SK-N-SH (cell line): ENCODE measurements at regions not wholly inside any gene's neighbourhood (a gene's known extent, or its start where the extent isn't known, plus 50 kb on each side); places are given as distances from the start of the nearest gene placed in this dataset.

Experiments used
- CTCF ChIA-PET: fragments of 300-600, 350-600 bp; formaldehyde crosslinking; extraction: SDS; loops from one replicate; lab custom pipeline; 2021; lab: Yijun Ruan, JAX
- POLR2A ChIA-PET: fragments of 350-600 bp; sonication (Branson Sonifier 250); formaldehyde crosslinking; extraction: SDS; loops from one replicate; lab custom pipeline; 2020; ENCODE audit warnings: antibody characterized with exemption, inconsistent platforms; lab: Yijun Ruan, JAX
- DNase-seq: peaks from one replicate; pipeline ENCODE4 v3.0.0; 2012
- H2AFZ ChIP-seq: fragments of 200-600 bp; sonication (generic); 2 replicates; pipeline ENCODE4 v1.8.1; 2016; ENCODE audit warnings: antibody characterized with exemption, mild to moderate bottlenecking, low read depth
- H3F3A ChIP-seq: fragments of 200-600 bp; sonication (generic); replicated peaks from 2 replicates; pipeline ENCODE3; 2016; ENCODE audit warnings: antibody characterized with exemption, mild to moderate bottlenecking; ENCODE audit not compliant: insufficient read depth
- H3K27ac ChIP-seq, 2 experiments: fragments of 200-500 bp in 1 of 2; fragments of 200-600 bp in 1 of 2; sonication (Bioruptor generic) in 1 of 2; sonication (generic), shearing (Covaris generic) in 1 of 2; 2 replicates each; pipeline versions ENCODE4 v1.5.1 to v1.6.1; 2014 to 2016; ENCODE audit warnings: low read depth in 2 of 2, inconsistent platforms in 1 of 2, low read length in 1 of 2, mild to moderate bottlenecking in 1 of 2, mixed read lengths in 1 of 2
- H3K27me3 ChIP-seq: fragments of 200-600 bp; sonication (generic), shearing (Covaris generic); 2 replicates; pipeline ENCODE4 v1.6.1; 2016; ENCODE audit warnings: mixed run types; ENCODE audit not compliant: insufficient read depth
- H3K36me3 ChIP-seq, 2 experiments: fragments of 200-500 bp in 1 of 2; fragments of 200-600 bp in 1 of 2; sonication (Bioruptor generic) in 1 of 2; sonication (generic) in 1 of 2; replicated peaks in 1 of 2; 2 replicates each; pipeline versions ENCODE3 to v1.5.1; 2014 to 2016; ENCODE audit warnings: low read length in 1 of 2, mild to moderate bottlenecking in 1 of 2; ENCODE audit not compliant: insufficient read depth in 2 of 2, control insufficient read depth in 1 of 2
- H3K4me1 ChIP-seq, 2 experiments: fragments of 200-500 bp in 1 of 2; fragments of 200-600 bp in 1 of 2; sonication (Bioruptor generic) in 1 of 2; sonication (generic), shearing (Covaris generic) in 1 of 2; 2 replicates each; pipeline versions ENCODE4 v1.5.1 to v1.6.1; 2014 to 2016; ENCODE audit warnings: low read depth in 1 of 2, low read length in 1 of 2, mixed run types in 1 of 2; ENCODE audit not compliant: insufficient read depth in 2 of 2, control insufficient read depth in 1 of 2
- H3K4me2 ChIP-seq: fragments of 200-600 bp; sonication (generic), shearing (Covaris generic); 2 replicates; pipeline ENCODE4 v1.6.1; 2017; ENCODE audit warnings: mixed run types
- H3K4me3 ChIP-seq, 2 experiments: fragments of 200-500 bp in 1 of 2; fragments of 200-600 bp in 1 of 2; sonication (Bioruptor generic) in 1 of 2; sonication (generic), shearing (Covaris generic) in 1 of 2; 2 replicates each; pipeline versions ENCODE4 v1.5.1 to v1.8.1; 2014 to 2016; ENCODE audit warnings: low read depth in 2 of 2, inconsistent platforms in 1 of 2, low read length in 1 of 2, mild to moderate bottlenecking in 1 of 2, mixed read lengths in 1 of 2, moderate library complexity in 1 of 2
- H3K79me2 ChIP-seq: fragments of 200-600 bp; sonication (generic); 2 replicates; pipeline ENCODE4 v1.8.1; 2017; ENCODE audit warnings: mild to moderate bottlenecking; ENCODE audit not compliant: insufficient read depth
- H3K9ac ChIP-seq: fragments of 200-600 bp; sonication (generic); 2 replicates; pipeline ENCODE4 v1.6.1; 2017; ENCODE audit warnings: mixed run types
- H3K9me2 ChIP-seq: fragments of 200-600 bp; sonication (generic); 2 replicates; pipeline ENCODE4 v1.6.1; 2017; ENCODE audit warnings: mixed run types
- H3K9me3 ChIP-seq: fragments of 200-600 bp; sonication (generic); 2 replicates; pipeline ENCODE4 v1.6.1; 2017; ENCODE audit warnings: mixed run types, mild to moderate bottlenecking, moderate library complexity
- H4K20me1 ChIP-seq: fragments of 200-600 bp; sonication (generic); 2 replicates; pipeline ENCODE4 v1.6.1; 2017; ENCODE audit warnings: mild to moderate bottlenecking, mixed run types; ENCODE audit not compliant: insufficient read depth
- ELF1 ChIP-seq: IDR thresholded peaks from 2 replicates; pipeline ENCODE4 v1.4.0; 2012
- EP300 ChIP-seq, 2 experiments: IDR thresholded peaks; 2 replicates each; pipeline versions ENCODE4 v1.4.0 to v1.6.1; 2012; ENCODE audit warnings: borderline replicate concordance in 1 of 2, low read depth in 1 of 2, low read length in 1 of 2
- FOSL2 ChIP-seq: IDR thresholded peaks from 2 replicates; pipeline ENCODE4 v1.4.0; 2012; ENCODE audit warnings: low read depth, mild to moderate bottlenecking, moderate library complexity, borderline replicate concordance
- FOXM1 ChIP-seq: IDR thresholded peaks from 2 replicates; pipeline ENCODE4 v1.4.0; 2012; ENCODE audit warnings: low read depth, mild to moderate bottlenecking
- MXI1 ChIP-seq: IDR thresholded peaks from 2 replicates; pipeline ENCODE4 v1.6.1; 2012; ENCODE audit warnings: mild to moderate bottlenecking, low read depth, low read length, improper control_type of control experiment
- NFIC ChIP-seq: IDR thresholded peaks from 2 replicates; pipeline ENCODE4 v1.4.0; 2012; ENCODE audit warnings: borderline replicate concordance
- NRF1 ChIP-seq: IDR thresholded peaks from 2 replicates; pipeline ENCODE4 v1.6.1; 2012; ENCODE audit warnings: low read depth, mild to moderate bottlenecking, low read length
- POLR2AphosphoS5 ChIP-seq: IDR thresholded peaks from 2 replicates; pipeline ENCODE4 v1.6.1; 2012; ENCODE audit warnings: low read depth, low read length
- RCOR1 ChIP-seq: fragments of 150-350 bp; IDR thresholded peaks from 2 replicates; pipeline ENCODE4 v1.6.1; 2017; ENCODE audit warnings: antibody characterized with exemption, low read length
- SMC3 ChIP-seq: IDR thresholded peaks from 2 replicates; pipeline ENCODE4 v1.6.1; 2012; ENCODE audit warnings: low read depth, low read length, improper control_type of control experiment
- WGBS: methylation state at CpG from one replicate; pipeline ENCODE4 v1.1.6; 2017; ENCODE audit warnings: low lambda C conversion rate; 5-methylcytosine and 5-hydroxymethylcytosine counted together
- TF ChIP-seq, protein P1 (sequence below): IDR thresholded peaks from 2 replicates; pipeline ENCODE4; 2012
- TF ChIP-seq, protein P2 (sequence below): IDR thresholded peaks from 2 replicates; pipeline ENCODE4 v1.6.1; 2012; ENCODE audit warnings: mild to moderate bottlenecking, low read depth, low read length, moderate library complexity
- TF ChIP-seq, protein P3 (sequence below): IDR thresholded peaks from 2 replicates; pipeline ENCODE4 v1.4.0; 2012; ENCODE audit warnings: low read depth, borderline replicate concordance

- no peaks in the 10 kb centered on the region for H3K36me3 ChIP-seq
- no peak overlapping the region for H3K4me2 ChIP-seq
- no peaks in the 10 kb centered on the region for H3K27me3 ChIP-seq
- no peaks in the 10 kb centered on the region for H4K20me1 ChIP-seq
- WGBS: 9% methylated on average over 2 of the region's 2 CpGs
- POLR2A ChIA-PET: no interaction called here
- no peak overlapping the region for H3K4me3 ChIP-seq
- no peak for TF ChIP-seq RCOR1
- TF ChIP-seq, protein P1, sequence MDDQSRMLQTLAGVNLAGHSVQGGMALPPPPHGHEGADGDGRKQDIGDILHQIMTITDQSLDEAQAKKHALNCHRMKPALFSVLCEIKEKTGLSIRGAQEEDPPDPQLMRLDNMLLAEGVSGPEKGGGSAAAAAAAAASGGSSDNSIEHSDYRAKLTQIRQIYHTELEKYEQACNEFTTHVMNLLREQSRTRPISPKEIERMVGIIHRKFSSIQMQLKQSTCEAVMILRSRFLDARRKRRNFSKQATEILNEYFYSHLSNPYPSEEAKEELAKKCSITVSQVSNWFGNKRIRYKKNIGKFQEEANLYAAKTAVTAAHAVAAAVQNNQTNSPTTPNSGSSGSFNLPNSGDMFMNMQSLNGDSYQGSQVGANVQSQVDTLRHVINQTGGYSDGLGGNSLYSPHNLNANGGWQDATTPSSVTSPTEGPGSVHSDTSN: no peak
- TF ChIP-seq FOSL2: no peak
- TF ChIP-seq MXI1: no peak
- TF ChIP-seq, protein P2, sequence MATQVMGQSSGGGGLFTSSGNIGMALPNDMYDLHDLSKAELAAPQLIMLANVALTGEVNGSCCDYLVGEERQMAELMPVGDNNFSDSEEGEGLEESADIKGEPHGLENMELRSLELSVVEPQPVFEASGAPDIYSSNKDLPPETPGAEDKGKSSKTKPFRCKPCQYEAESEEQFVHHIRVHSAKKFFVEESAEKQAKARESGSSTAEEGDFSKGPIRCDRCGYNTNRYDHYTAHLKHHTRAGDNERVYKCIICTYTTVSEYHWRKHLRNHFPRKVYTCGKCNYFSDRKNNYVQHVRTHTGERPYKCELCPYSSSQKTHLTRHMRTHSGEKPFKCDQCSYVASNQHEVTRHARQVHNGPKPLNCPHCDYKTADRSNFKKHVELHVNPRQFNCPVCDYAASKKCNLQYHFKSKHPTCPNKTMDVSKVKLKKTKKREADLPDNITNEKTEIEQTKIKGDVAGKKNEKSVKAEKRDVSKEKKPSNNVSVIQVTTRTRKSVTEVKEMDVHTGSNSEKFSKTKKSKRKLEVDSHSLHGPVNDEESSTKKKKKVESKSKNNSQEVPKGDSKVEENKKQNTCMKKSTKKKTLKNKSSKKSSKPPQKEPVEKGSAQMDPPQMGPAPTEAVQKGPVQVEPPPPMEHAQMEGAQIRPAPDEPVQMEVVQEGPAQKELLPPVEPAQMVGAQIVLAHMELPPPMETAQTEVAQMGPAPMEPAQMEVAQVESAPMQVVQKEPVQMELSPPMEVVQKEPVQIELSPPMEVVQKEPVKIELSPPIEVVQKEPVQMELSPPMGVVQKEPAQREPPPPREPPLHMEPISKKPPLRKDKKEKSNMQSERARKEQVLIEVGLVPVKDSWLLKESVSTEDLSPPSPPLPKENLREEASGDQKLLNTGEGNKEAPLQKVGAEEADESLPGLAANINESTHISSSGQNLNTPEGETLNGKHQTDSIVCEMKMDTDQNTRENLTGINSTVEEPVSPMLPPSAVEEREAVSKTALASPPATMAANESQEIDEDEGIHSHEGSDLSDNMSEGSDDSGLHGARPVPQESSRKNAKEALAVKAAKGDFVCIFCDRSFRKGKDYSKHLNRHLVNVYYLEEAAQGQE: no peak
- no peak for TF ChIP-seq ELF1
- TF ChIP-seq, protein P3, sequence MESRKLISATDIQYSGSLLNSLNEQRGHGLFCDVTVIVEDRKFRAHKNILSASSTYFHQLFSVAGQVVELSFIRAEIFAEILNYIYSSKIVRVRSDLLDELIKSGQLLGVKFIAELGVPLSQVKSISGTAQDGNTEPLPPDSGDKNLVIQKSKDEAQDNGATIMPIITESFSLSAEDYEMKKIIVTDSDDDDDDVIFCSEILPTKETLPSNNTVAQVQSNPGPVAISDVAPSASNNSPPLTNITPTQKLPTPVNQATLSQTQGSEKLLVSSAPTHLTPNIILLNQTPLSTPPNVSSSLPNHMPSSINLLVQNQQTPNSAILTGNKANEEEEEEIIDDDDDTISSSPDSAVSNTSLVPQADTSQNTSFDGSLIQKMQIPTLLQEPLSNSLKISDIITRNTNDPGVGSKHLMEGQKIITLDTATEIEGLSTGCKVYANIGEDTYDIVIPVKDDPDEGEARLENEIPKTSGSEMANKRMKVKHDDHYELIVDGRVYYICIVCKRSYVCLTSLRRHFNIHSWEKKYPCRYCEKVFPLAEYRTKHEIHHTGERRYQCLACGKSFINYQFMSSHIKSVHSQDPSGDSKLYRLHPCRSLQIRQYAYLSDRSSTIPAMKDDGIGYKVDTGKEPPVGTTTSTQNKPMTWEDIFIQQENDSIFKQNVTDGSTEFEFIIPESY: no peak
- TF ChIP-seq POLR2AphosphoS5: no peak
- TF ChIP-seq FOXM1: no peak
- no peak for TF ChIP-seq NRF1
- no peak for TF ChIP-seq EP300 (IDR thresholded peaks at IDR 0.05; ENCODE audit: borderline replicate concordance in 1 of 2, low read depth in 1 of 2, low read length in 1 of 2)
- no peak for TF ChIP-seq NFIC
- TF ChIP-seq SMC3: no peak
- H3F3A ChIP-seq: no peaks in the 10 kb centered on the region
- H2AFZ ChIP-seq: no peak overlapping the region
- no peak overlapping the region for H3K27ac ChIP-seq
- no peaks in the 10 kb centered on the region for H3K4me1 ChIP-seq
- DNase-seq: no peak
- peaks cover 9% of the 10 kb centered on the region; the same call in 1 of the 2 replicates for H3K9me3 ChIP-seq
- H3K79me2 ChIP-seq: no peaks in the 10 kb centered on the region
- CTCF ChIA-PET: no interaction called here
- no peak overlapping the region for H3K9ac ChIP-seq
- H3K9me2 ChIP-seq: no peaks in the 10 kb centered on the region
Observed at GRCh38 chr18:38884050-38884449, 1318.5 kb upstream of the CELF4 start.
